GM23338 (cell line): ENCODE measurements at regions not wholly inside any gene's neighbourhood (a gene's known extent, or its start where the extent isn't known, plus 50 kb on each side); places are given as distances from the start of the nearest gene placed in this dataset.
A peak's percentile ranks its signal among the peaks of the same experiment; 100 is the strongest.
"Not testable (repeated sequence)": the region's sequence is repeated elsewhere in the genome, so short reads cannot be mapped to it uniquely, and the experiment has no call there.

Experiments used
- ATAC-seq: fragments of 200-7000 bp; cut with Tn5 transposase; 3 replicates; pipeline ENCODE4 v1.9.1; 2020
- DNase-seq: peaks from one replicate; pipeline ENCODE4 v3.0.0-alpha.2; 2015; ENCODE audit warnings: low spot score
- H2AFZ ChIP-seq: fragments of 200-600 bp; sonication (generic); 2 replicates; pipeline ENCODE4 v1.8.0; 2016; ENCODE audit warnings: antibody characterized with exemption, mild to moderate bottlenecking, moderate library complexity
- H3F3A ChIP-seq: fragments of 200-600 bp; sonication (generic); replicated peaks from 2 replicates; pipeline ENCODE4 v1.8.0; 2017; ENCODE audit warnings: antibody characterized with exemption, mixed run types, low read depth
- H3K27ac ChIP-seq: fragments of 200-600 bp; sonication (generic); 2 replicates; pipeline ENCODE4 v1.6.1; 2016; ENCODE audit warnings: low read depth
- H3K27me3 ChIP-seq: fragments of 200-600 bp; sonication (generic); 2 replicates; pipeline ENCODE4 v1.8.0; 2016; ENCODE audit warnings: mild to moderate bottlenecking, mixed run types, moderate library complexity; ENCODE audit not compliant: insufficient read depth
- H3K36me3 ChIP-seq: fragments of 200-600 bp; sonication (generic); 2 replicates; pipeline ENCODE4 v1.8.0; 2016; ENCODE audit warnings: mild to moderate bottlenecking; ENCODE audit not compliant: insufficient read depth
- H3K4me1 ChIP-seq: fragments of 200-600 bp; sonication (generic); 2 replicates; pipeline ENCODE4 v1.8.0; 2016; ENCODE audit warnings: mild to moderate bottlenecking, moderate library complexity; ENCODE audit not compliant: insufficient read depth
- H3K4me2 ChIP-seq: fragments of 200-600 bp; sonication (generic); 2 replicates; pipeline ENCODE4 v1.7.1; 2017; ENCODE audit warnings: mixed run types
- H3K4me3 ChIP-seq: fragments of 200-600 bp; sonication (generic); 2 replicates; pipeline ENCODE4 v1.6.1; 2016; ENCODE audit warnings: mixed run types
- H3K79me2 ChIP-seq: fragments of 200-600 bp; sonication (generic); replicated peaks from 2 replicates; pipeline ENCODE4 v1.8.0; 2017; ENCODE audit warnings: mild to moderate bottlenecking; ENCODE audit not compliant: insufficient read depth
- H3K9me2 ChIP-seq: fragments of 200-600 bp; sonication (generic); 2 replicates; pipeline ENCODE4 v1.8.0; 2017; ENCODE audit not compliant: insufficient read depth
- H4K20me1 ChIP-seq: fragments of 200-600 bp; sonication (generic); replicated peaks from 2 replicates; pipeline ENCODE4 v1.8.0; 2017; ENCODE audit warnings: mild to moderate bottlenecking; ENCODE audit not compliant: insufficient read depth
- H3K27ac Mint-ChIP-seq: 2 replicates; pipeline ENCODE4 v1.8.0; 2020; ENCODE audit warnings: inconsistent platforms, mild to moderate bottlenecking, moderate library complexity, mixed read lengths
- H3K27me3 Mint-ChIP-seq: 3 replicates; pipeline ENCODE4 v1.8.0; 2022; ENCODE audit warnings: low read depth, mild to moderate bottlenecking, moderate library complexity, mixed read lengths, inconsistent platforms; ENCODE audit not compliant: insufficient read depth, poor library complexity
- H3K36me3 Mint-ChIP-seq: 3 replicates; pipeline ENCODE4 v1.8.0; 2021; ENCODE audit warnings: low read depth, mild to moderate bottlenecking, inconsistent platforms, moderate library complexity, mixed read lengths
- H3K4me1 Mint-ChIP-seq: 3 replicates; pipeline ENCODE4 v1.8.0; 2020; ENCODE audit warnings: mild to moderate bottlenecking, inconsistent platforms, mixed read lengths
- H3K4me3 Mint-ChIP-seq: 3 replicates; pipeline ENCODE4 v1.8.0; 2021; ENCODE audit warnings: moderate library complexity, mild to moderate bottlenecking, inconsistent platforms, mixed read lengths
- H3K9me3 Mint-ChIP-seq: 3 replicates; pipeline ENCODE4 v1.8.0; 2020; ENCODE audit warnings: moderate library complexity, mild to moderate bottlenecking, inconsistent platforms, mixed read lengths
- CTCF ChIP-seq, 2 experiments: fragments of 200-600 bp in 1 of 2; sonication (generic) in 1 of 2; conservative IDR thresholded peaks; 2 replicates each; pipeline versions ENCODE4 v1.5.1 to v1.6.1; 2016 to 2017; ENCODE audit warnings: antibody characterized with exemption in 2 of 2, low read depth in 2 of 2, mild to moderate bottlenecking in 2 of 2, moderate library complexity in 1 of 2
- EZH2 ChIP-seq: fragments of 200-600 bp; sonication (generic); IDR thresholded peaks from one replicate; pipeline ENCODE4 v1.8.0; 2017; ENCODE audit warnings: antibody characterized with exemption, mild to moderate bottlenecking, low read depth; ENCODE audit not compliant: unreplicated experiment
- NANOG ChIP-seq: IDR thresholded peaks from 2 replicates; pipeline ENCODE4 v1.6.1; 2016; ENCODE audit warnings: antibody characterized with exemption, borderline replicate concordance
- REST ChIP-seq: IDR thresholded peaks from one replicate; pipeline ENCODE4 v1.6.1; 2018; ENCODE audit warnings: antibody characterized with exemption; ENCODE audit not compliant: unreplicated experiment
- ZNF462 ChIP-seq: fragments of 250-450 bp; sonication (Bioruptor Pico); IDR thresholded peaks from 2 replicates; pipeline ENCODE4 v1.5.0; 2020; ENCODE audit warnings: mild to moderate bottlenecking, moderate library complexity

- TF ChIP-seq ZNF462 (CRISPR knock-in tag) (no peak), EZH2 (no peak), REST (no peak)
These were observed 887.0 kb downstream of the TMTC2 start (continued) for GRCh38 chr12:83573671-83574070.

GRCh38 chr12:83559650-83560049 lies 872.9 kb downstream of the TMTC2 start:
- Histone ChIP-seq H3K9me2 (peaks cover 7% of the 10 kb centered on the region; the same call in 1 of the 2 replicates), H3F3A (no peaks in the 10 kb centered on the region), H3K27ac (0 out of 2 replicates have a peak overlapping the region, but pooled peaks have one; percentile 1), H3K4me3 (no peak overlapping the region), H3K36me3 (no peaks in the 10 kb centered on the region), H3K79me2 (no peaks in the 10 kb centered on the region), H2AFZ (no peak overlapping the region), H3K27me3 (no peaks in the 10 kb centered on the region), H3K4me2 (peak overlapping the region; percentile 39), H3K4me1 (peaks cover 19% of the 10 kb centered on the region), H4K20me1 (no peaks in the 10 kb centered on the region)
- TF ChIP-seq CTCF (conservative IDR thresholded peaks at IDR 0.05; ENCODE audit: low read depth in 2 of 2) (no peak), NANOG (peak; percentile 51; the same call in 1 of the 2 replicates)
- H3K4me1 Mint-ChIP-seq: peaks cover 13% of the 10 kb centered on the region; the same call in 2 of the 3 replicates
- DNase-seq (peak; percentile 13), ATAC-seq (peak; percentile 64)
- peak overlapping the region; percentile 6 for H3K27ac Mint-ChIP-seq
- no peak overlapping the region for H3K4me3 Mint-ChIP-seq
- peaks cover 26% of the 10 kb centered on the region for H3K9me3 Mint-ChIP-seq
- peaks cover 2% of the 10 kb centered on the region for H3K27me3 Mint-ChIP-seq
- peaks cover 28% of the 10 kb centered on the region for H3K36me3 Mint-ChIP-seq

- not testable (repeated sequence) for H3K27ac Mint-ChIP-seq, ATAC-seq, H3K79me2 ChIP-seq, H3K27ac ChIP-seq, DNase-seq, H4K20me1 ChIP-seq, H3K27me3 Mint-ChIP-seq, H3F3A ChIP-seq, H3K9me2 ChIP-seq, H3K4me3 Mint-ChIP-seq, H2AFZ ChIP-seq, H3K36me3 ChIP-seq, H3K27me3 ChIP-seq, H3K4me2 ChIP-seq, H3K4me3 ChIP-seq
- peaks cover 11% of the 10 kb centered on the region; the same call in 2 of the 3 replicates for H3K4me1 Mint-ChIP-seq
- peaks cover 19% of the 10 kb centered on the region for H3K4me1 ChIP-seq
- peaks cover 62% of the 10 kb centered on the region for H3K36me3 Mint-ChIP-seq
- peaks cover 58% of the 10 kb centered on the region for H3K9me3 Mint-ChIP-seq
These were observed 869.3 kb downstream of the TMTC2 start for GRCh38 chr12:83556040-83556439.
